ENCODE measurements at regions not wholly inside any gene's neighbourhood (a gene's known extent, or its start where the extent isn't known, plus 50 kb on each side); places are given as distances from the start of the nearest gene placed in this dataset.

- no peak for TF ChIP-seq ZNF671 (CRISPR knock-in tag; IDR thresholded peaks at IDR 0.05)
- no peak for TF ChIP-seq ZNF281 (CRISPR knock-in tag; IDR thresholded peaks at IDR 0.05)
- no peak for TF ChIP-seq CREM (CRISPR knock-in tag; IDR thresholded peaks at IDR 0.05)
- TF ChIP-seq ZNF532 (CRISPR knock-in tag; IDR thresholded peaks at IDR 0.05; ENCODE audit: borderline replicate concordance) = no peak
Observed at GRCh38 chr1:38487396-38487795, 372.2 kb downstream of the RRAGC start (continued).

GRCh38 chr1:38486085-38486484 lies 373.5 kb downstream of the RRAGC start:
- peaks cover 9% of the 10 kb centered on the region for H3K9me3 Mint-ChIP-seq
- 0 out of 2 replicates have a peak, but pooled peaks have one; percentile 6 for ATAC-seq
- DNase-seq (ENCODE audit: low spot score) = no peak
- peaks cover 7% of the 10 kb centered on the region for H3K36me3 Mint-ChIP-seq
- H3K4me1 Mint-ChIP-seq = peaks cover 55% of the 10 kb centered on the region
- POLR2A ChIA-PET = interaction anchor here (0.8 kb wide), 1 partner anchor 9 kb away, joined by 3 read pairs; no protein-coding TSS in a partner anchor
- TF ChIP-seq ATF6 (CRISPR knock-in tag; IDR thresholded peaks at IDR 0.05) (no peak), ETV6 (CRISPR knock-in tag; IDR thresholded peaks at IDR 0.05) (no peak), RORB (CRISPR knock-in tag; IDR thresholded peaks at IDR 0.05) (no peak), ZSCAN18 (CRISPR knock-in tag; IDR thresholded peaks at IDR 0.05) (no peak), ZNF425 (CRISPR knock-in tag; conservative IDR thresholded peaks at IDR 0.05) (no peak), IRF1 (CRISPR knock-in tag; IDR thresholded peaks at IDR 0.05) (no peak), ATF3 (CRISPR knock-in tag; conservative IDR thresholded peaks at IDR 0.05) (no peak), ZMAT4 (CRISPR knock-in tag; IDR thresholded peaks at IDR 0.05) (no peak), ZBTB21 (CRISPR knock-in tag; IDR thresholded peaks at IDR 0.05; ENCODE audit: borderline replicate concordance) (no peak), ZNF121 (CRISPR knock-in tag; IDR thresholded peaks at IDR 0.05) (no peak), TP53 (CRISPR knock-in tag; IDR thresholded peaks at IDR 0.05) (no peak), ZNF317 (CRISPR knock-in tag; IDR thresholded peaks at IDR 0.05; ENCODE audit: borderline replicate concordance, low read depth) (no peak), MLX (CRISPR knock-in tag; IDR thresholded peaks at IDR 0.05) (no peak), MAX (CRISPR knock-in tag; IDR thresholded peaks at IDR 0.05) (no peak)
- no peaks in the 10 kb centered on the region; the same call in none of the 2 replicates for H3K27me3 Mint-ChIP-seq (ENCODE audit: low read depth)
- peak overlapping the region; percentile 64; the same call in 1 of the 2 replicates for H3K27ac Mint-ChIP-seq
- H3K4me3 Mint-ChIP-seq = peak overlapping the region; percentile 10; the same call in 1 of the 2 replicates
- CTCF ChIA-PET = interaction anchor here (0.9 to 2.2 kb wide), 4 partner anchors 10 to 82 kb away, joined by 3 to 7 read pairs (median 4); no protein-coding TSS in a partner anchor

Measured in WTC11 (cell line).